OCI-M2 (cell line): ENCODE measurements at regions not wholly inside any gene's neighbourhood (a gene's known extent, or its start where the extent isn't known, plus 50 kb on each side); places are given as distances from the start of the nearest gene placed in this dataset.
"Not testable (repeated sequence)": the region's sequence is repeated elsewhere in the genome, so short reads cannot be mapped to it uniquely, and the experiment has no call there.

ENCODE experiments used
- DNase-seq: peaks from one replicate; lab custom pipeline; 2025; ENCODE audit not compliant: unreplicated experiment; lab: John Stamatoyannopoulos, UW

DNA sequence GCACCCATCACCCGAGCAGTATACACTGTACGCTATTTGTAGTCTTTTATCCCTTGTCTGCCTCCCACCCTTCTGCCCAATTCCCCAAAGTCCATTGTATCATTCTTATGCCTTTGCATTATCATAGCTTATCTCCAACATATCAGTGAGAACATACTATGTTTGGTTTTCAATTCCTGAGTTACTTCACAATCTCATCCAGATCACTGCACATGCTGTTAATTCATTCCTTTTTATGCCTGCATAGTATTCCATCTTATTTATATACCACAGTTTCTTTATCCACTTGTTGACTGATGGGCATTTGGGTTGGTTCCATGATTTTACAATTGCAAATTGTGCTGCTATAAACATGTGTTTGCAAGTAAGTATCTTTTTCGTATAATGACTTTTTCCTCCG, 564.7 kb upstream of the NECTIN3 start:
- no peak for DNase-seq

DNA sequence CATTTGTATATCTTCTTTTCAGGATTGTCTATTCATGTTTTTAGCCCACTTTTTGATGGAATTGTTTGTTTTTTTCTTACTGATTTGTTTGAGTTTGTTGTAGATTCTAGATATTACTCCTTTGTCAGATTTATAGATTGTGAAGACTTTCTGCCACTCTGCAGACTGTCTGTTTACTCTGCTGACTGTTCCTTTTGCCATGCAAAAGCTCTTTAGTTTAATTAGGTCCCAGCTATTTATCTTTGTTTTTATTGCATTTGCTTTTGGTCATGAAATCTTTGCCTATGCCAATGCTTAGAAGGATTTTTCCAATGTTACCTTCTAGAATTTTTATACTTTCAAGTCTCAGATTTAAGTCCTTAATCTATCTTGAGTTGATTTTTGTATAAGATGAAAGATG, 564.0 kb upstream of the NECTIN3 start:
- not testable (repeated sequence) for DNase-seq

DNA sequence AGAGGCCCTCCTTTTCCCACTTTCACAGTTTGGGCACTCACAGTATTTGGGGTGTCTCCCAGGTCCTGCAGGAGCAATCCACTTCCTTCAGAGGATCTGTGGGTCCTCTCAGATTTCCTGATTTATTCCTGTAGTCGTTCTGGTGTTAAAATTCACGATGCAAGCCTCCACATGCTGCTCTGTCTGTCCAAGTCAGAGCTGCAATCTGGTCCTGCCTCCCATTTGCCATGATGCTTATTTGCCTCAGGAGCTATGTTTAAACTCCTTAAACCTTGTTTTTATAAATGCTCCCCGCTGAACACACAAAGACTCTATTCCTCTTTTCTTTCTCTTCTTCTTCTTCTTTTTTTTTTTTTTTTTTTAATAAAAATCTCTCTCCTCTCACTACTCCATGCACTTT, 558.7 kb upstream of the NECTIN3 start:
- DNase-seq: no peak

DNA sequence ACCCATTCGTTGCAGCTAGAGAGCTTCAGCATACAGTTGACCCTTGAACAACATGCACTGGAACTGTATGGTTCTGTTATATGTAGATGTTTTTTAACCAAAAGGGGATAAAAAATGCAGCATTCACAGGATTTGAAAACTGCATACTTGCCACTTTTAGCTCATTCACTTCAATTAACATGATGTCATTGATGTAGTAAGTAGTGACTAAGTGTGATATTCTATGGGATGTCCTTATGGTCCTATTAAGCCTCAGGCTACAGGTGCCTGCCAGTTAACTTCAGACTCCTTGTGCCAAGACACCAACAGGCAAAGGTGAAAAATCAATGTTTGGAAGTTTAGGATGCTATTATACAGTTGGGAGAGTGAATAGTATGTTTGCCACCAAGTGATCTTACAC, 553.6 kb upstream of the NECTIN3 start:
- no peak for DNase-seq

DNA sequence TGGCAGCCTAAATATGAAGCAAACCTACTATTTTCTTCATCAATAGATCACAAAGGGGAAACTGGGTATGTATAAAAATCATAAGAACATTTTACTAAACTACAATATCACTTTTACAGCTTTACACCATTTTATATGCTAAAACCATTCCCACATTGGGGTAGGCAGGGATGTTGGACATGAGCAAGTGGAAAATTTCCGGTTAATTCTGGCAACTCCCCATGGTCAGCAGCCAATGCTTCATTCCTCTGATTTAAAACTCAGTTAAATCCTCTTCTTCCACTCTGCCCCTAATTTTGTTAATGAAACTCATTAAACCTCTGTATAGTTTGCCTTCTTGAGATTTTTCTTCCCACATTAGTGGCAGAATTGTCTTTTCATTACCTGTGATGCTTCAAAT, 552.5 kb upstream of the NECTIN3 start:
- no peak for DNase-seq

DNA sequence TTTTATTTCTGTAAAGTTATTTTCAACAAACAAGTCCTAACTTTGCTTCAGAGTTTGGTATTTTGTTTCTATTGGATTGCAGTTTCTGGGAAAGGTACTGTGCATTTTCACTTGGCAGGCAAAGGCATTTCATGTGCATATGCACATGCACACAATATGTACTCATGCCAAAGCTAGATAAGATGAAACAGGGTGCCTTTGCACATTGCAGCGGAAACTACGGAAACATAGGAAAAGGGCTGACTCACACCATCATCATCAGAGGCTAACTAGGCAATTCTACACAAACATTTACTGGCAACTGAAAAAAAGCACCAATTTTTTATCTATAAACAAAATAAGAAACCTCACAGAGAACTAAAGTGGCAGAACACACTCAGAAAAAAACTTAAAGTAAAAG, 550.6 kb upstream of the NECTIN3 start:
- no peak for DNase-seq

DNA sequence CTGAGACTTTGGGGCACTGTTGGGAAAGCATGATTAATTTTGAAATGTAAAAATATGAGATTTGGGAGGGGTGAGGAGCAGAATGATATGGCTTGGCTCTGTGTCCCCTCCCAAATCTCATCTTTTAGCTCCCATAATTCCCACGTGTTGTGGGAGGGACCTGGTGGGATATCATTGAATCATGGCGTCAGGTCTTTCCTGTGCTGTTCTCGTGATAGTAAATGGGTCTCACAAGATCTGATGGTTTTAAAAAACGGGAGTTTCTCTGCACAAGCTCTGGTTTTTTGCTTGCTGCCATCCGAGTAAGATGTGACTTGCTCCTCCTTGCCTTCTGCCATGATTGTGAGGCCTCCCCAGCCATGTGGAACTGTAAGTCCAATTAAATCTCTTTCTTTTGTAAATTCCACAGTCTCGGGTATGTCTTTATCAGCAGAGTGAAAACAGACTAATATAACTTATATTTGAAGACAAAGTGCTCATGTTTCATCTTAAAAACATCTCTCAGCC, 546.0 kb upstream of the NECTIN3 start:
- DNase-seq: not testable (repeated sequence)

DNA sequence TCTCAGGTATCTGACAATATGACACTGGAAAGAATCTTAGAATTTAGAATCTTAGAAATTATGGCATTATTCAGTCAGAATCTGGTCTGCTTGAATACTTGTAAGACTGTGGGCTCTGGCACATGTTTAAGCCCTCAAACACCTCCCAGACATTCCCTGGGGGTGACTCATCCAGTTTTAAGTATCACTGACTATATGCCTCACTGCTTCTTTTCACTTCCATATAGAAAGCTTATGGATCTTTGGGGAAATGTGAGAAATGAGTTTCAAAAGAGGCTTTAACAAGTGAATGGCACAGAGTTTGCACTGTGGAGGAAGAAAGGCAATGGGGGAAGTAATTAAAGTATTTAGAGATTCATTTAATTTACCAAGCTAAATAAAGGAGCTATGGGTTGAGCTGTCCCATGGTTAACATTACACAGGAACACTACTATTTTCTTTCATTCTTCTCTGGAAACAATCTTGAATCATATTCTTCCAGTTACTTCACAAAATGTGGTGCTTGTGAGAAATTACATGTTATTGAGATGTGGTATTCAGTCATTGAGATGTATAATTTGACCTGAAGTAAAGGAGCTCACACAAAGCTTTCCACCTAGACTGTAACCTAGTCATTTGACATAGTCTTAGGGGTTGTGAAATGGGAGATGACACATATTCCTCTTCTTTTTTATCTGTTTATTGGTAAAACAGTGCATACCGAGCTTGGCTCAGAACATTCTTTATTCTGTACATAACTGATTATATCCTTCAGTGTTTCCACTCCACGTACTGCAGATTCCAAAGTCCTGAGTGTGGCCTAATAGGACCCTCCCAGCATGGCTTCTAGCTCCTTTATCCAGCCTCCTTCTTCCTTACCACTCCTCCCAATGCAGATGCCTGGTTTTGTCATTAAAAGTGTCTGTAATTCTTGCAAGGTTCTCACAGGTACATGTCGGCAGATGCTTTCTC, 544.6 kb upstream of the NECTIN3 start:
- no peak for DNase-seq

DNA sequence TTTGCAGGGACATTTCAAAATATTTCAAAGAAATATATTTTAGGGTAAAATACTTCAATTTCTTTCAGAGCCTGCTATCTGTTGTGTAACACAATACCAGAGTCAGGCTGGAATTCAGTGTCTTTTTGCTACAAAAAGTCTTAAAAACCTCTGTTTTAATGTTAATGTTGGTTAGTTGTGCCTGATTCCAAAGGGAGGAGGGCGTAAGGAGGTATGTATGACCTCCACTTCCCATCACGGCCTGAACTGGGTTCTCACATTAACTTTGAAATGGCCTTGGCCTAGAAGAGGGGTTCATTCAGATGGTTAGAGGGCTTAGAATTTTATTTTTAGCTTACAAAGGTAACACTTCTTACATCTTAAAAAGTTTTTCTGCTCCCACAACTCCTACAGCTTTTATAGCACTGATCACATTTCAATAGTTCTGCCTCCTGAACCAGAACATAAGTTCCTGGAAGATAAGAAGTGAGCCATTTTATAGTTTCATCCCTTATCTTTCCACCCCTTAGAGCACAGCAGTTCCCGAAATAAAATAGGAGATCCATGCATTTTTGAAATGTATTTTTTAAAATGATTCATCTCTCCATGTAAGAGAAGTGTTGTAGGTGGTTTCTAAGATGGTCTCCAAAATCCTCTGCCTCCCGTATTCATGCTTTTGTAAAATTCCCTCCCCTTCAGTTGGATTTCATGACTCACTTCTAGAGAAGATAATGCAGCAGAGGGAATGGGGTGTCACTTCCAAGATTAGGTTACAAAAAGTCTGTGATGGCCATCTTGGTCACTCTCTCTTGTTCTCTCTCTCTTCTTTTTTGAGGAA, 543.1 kb upstream of the NECTIN3 start:
- no peak for DNase-seq

DNA sequence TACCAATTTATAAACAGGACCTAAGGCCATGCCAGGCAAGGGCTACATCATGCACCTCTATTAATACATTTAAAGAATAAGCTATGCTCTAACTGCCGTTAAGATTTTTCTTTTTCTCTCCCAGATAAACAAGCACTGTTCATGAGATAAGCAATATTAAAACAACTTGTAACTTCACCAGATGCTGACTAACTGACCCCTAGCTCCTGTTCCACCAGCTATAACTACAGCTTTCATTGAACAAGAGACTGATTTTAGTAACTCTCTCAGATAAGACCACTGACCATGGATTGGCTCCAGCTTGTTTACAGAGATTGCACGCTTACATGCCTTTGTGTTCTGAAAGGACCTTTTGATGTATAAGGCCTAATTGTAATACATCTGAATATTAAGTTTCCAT, 540.7 kb upstream of the NECTIN3 start:
- no peak for DNase-seq

DNA sequence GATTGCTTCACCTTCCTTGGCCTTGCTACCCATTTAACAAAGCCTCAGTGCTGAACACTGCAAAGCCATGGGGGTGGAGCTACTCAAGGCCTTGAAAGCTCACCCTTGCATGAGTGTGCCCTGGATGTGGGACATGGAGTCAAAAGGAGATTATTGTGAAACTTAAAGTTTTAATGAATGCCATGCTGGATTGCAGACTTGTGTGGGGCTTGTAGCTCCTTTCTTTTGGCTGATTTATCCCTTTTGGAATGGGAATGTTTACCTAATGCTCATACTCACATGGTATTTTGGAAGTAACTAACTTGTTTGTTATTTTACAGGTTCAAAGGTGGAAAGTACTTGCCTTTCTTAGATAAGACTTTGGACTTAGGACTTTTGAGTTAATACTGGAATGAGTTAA, 538.5 kb upstream of the NECTIN3 start:
- DNase-seq: no peak

DNA sequence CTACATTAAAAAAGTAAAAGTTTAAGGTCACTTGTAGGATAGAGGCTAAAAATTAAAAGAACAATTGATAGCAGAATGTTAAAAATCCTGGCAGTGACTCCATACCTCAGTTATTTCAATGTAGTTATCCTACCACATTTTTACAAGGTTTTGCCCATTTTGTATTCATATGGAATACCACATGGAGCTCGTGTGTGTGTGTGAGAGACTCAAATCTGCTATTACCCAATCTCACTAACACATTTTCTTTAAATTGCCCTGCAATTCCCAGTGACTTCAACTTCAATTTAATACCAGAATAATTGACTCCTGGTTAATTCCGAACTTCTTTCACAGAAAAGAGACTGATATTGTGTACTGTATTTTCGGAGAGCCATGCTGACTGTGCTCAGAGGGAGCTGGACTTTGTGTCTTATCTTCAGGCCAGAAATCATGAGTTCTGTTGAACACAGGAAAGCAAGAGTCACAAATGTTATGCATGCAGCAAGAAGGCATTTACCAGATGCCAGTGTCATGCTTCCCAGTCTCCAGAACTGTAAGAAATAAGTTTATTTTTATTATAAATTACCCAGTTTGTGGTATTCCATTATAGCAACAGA, 529.0 kb upstream of the NECTIN3 start:
- DNase-seq: no peak

DNA sequence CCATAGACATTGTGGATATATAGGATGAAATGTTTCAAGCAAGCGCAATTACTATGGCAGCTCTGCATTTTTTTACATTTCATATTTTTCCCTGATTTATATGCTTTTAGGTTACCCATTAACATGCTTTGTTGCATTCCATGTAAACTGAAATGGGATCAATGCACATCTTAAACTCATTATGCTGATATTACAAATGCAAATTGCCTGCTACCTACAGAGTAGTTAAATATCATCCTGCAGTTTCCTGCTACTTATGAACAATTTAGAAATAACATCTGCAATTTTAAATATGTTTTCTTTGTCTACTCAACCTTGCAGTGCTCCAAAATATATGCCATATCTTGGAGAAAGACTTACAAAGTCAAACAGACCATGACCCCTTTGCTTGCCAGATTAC, 526.9 kb upstream of the NECTIN3 start:
- DNase-seq: no peak

DNA sequence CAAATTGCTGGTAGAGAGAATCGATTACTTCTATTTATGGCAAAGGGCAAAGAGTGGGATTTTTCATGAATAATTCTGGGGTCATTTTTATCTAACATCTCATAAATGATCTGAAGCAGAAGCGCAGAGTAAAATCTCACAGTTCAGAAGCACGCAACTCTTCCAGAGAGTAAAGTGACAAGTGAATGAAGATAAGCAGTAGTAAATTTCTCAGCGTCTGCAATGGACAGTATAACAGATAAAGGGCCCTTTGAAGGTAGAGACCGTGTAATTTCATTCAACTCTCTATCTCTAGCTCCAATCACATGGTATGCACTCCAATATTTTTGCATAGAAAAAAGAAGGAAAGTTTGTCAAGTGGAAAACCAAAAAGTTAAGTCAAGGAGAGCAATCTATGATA, 521.1 kb upstream of the NECTIN3 start:
- no peak for DNase-seq

DNA sequence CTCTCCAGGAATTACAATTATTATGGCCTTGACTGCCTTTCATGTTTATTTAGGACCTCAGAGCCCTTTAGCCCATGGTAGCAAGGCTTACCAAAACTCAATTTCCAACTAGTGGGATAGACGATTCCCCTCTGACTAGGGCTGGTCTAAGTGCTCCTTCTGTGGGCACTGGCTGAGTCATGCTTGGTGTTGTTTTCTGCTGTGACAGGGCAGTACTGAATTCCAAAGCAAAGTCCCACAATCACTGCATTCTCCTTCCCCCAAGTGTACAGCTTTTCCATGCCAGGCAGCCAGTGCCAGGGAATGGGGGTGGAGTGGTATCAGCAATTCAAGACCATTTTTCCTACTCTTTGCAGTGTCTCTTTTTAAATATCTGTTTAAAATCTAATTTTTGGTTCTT, 509.0 kb upstream of the NECTIN3 start:
- no peak for DNase-seq

DNA sequence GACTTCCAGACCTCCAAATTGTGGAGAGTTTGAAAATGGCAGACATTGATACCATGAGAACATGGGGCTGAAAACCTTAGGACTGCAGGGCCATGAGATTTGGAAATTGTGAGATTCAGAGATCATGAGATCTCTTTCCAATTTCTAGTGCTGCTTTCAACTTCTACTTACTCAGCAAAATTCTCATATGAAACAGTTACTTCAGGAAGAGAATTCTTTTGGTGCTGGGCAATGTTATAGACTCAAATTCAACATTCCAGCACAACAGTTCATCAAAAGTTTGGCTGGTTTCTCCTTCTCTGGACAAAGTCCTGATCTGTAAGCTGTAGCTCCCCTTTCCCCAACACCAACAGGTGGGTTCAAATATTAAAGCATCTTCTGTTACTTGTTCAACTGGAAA, 506.9 kb upstream of the NECTIN3 start:
- no peak for DNase-seq

DNA sequence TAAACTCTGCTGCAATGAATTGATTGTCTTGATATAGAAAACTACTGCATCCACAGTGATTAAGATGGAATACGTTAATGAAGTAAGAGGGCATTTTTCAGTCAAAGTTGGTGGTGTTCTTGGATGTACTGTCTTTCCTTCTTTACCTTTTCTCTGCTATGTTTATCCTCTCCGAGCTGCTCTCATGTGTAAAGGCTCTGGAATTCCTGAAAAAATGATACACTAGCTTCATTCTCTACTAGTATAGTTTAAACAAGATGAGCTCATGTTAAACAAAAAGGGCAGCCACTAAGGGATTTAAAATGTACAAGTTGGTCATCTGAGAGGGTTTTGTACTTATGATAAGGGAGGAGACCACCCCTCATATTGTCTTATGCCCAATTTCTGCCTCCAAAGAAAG, 504.6 kb upstream of the NECTIN3 start:
- no peak for DNase-seq

DNA sequence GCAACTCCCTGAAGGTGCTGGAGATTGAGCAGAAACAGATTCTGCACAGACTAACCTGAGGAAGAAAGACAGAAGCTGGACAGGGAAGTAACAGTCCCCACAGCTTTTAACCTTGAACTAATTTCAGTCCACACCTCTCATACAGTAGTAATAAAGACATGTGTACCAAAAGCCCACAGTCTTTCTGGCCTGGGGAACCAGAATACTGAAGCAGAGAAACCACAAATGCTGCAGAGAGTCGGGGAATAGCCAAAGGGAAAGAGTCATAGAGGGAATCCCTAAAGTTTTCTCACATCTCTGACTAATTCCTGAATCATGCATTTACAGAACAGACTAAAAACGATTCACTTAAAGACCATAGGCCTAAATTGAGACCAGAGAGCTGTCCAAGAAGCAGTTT, 503.4 kb upstream of the NECTIN3 start:
- no peak for DNase-seq

DNA sequence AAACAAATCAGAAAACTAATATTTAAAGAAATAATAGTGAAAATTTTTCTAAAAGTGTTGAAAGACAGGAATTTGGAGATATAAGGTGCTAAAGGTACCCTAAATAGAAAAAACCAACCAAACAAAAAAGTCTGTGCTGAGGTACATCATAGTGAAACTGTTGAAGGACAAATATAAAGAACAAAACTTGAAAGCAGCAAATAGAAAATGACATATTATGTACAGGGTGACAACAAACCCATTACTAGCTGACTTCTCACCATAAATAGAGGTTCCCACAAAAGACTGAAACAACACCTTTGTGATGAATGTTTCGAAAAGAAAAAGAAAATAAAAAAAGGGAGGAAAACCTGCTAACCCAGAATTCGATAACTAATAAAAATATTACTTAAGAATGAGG, 502.5 kb upstream of the NECTIN3 start:
- no peak for DNase-seq

DNA sequence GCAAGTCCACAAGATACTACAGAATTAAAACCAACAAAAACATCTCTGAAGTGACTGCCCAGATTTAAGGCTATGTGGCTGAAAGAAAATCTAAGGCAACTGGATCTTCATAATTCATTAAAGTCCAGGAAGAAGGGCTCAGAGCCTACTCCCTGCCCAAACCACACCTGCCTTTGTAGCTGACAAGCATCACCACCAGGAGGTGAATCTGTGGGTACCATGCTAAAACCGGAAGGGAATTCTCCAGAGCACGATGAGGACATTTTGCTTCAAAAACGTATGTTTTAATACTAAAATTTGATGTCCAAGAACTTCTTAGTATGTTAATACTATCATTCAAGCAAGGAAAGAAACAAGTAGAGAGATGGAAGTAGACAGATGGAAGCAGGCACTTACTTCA, 495.9 kb upstream of the NECTIN3 start:
- DNase-seq: no peak

DNA sequence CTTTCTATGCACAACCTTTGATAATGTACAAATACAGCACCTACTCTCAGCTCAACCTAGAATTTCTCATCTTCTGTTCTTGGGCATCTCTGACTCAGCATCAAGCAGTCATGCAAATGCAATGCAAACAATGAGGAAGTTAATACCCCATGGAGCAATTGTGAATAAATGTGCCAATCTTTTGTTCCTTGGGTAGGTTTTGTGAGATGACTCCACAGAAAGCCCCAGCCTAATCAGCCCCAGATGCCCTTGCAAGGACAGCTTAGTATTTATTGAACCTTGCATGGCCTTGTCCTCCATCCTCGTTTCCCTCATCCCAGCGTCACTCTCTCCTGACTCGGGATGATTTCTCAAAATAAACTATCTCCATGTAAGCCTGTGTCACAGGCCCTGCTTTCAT, 494.7 kb upstream of the NECTIN3 start:
- no peak for DNase-seq

DNA sequence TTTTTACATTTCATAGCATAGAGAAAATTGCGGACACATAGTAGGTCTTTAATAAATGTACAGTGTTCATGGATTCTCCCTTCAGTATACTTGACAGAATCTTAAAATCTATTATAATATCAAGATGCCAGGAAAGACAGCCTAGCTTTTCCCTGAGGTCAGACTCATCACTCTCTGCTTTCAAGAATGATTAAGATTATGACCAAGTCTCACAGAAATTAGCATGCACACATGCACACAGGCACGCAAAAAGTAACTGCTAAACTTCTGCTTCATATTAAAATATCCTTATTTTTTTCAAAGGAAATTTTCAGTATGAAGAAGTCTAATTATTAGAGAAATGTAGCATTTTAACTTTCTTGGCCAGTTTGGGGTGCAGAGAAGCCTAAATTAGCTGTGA, 493.8 kb upstream of the NECTIN3 start:
- no peak for DNase-seq
